ENCODE measurements at regions not wholly inside any gene's neighbourhood (a gene's known extent, or its start where the extent isn't known, plus 50 kb on each side); places are given as distances from the start of the nearest gene placed in this dataset.

DNA sequence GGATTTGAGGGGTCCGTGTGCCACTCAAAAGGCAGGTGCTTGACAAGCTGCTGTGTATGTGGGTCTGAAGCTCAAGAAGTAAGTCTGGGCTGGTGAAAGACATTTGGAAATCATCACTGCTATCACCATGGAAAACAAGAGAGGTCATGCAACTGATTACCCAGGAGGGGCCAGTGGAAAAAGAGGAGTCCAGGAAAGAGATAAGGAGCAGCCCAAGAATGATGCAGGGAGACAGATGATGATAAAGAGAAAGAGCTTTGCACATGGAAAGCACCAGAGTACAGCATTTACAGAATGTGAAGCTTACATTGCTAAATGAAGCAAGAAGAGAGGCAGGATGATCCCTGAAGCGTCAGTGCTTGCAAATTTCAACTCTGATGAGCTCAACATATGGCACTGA lies 203.2 kb downstream of the SETD4 start:
- no peak for DNase-seq (ENCODE audit: low spot score)
- TF ChIP-seq CTCF (IDR thresholded peaks at IDR 0.05; ENCODE audit: unreplicated experiment), result no peak
- no peak overlapping the region for H3K27ac Mint-ChIP-seq (ENCODE audit: unreplicated experiment)
- no peaks in the 10 kb centered on the region for H3K4me1 Mint-ChIP-seq (ENCODE audit: unreplicated experiment)
- peaks cover 3% of the 10 kb centered on the region for H3K27me3 Mint-ChIP-seq (ENCODE audit: unreplicated experiment)
- H3K36me3 Mint-ChIP-seq (ENCODE audit: low read depth, unreplicated experiment), result no peaks in the 10 kb centered on the region
- no peak overlapping the region for H3K4me3 Mint-ChIP-seq (ENCODE audit: unreplicated experiment)
- no peaks in the 10 kb centered on the region for H3K9me3 Mint-ChIP-seq (ENCODE audit: unreplicated experiment)

DNA sequence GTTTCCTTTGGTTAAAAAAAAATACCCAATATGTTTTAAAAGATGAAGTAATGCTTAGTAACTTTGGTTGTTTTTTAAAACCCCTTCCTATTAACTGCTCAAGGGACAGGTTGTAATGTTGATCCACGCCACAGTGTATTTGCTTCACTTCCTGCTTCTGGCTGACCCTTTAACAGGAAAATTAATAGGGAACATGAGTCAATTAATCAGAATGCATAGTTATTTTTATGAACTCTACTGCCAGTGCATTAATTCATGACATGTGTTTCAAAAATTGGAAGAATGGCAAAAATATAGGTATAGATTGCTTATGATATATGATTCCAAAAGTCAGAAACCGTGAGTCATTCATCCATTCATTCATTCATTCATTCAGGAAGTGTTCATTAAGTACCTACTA lies 204.8 kb downstream of the SETD4 start:
- H3K9me3 Mint-ChIP-seq (ENCODE audit: unreplicated experiment), result no peaks in the 10 kb centered on the region
- peaks cover 1% of the 10 kb centered on the region for H3K27me3 Mint-ChIP-seq (ENCODE audit: unreplicated experiment)
- no peak for DNase-seq (ENCODE audit: low spot score)
- H3K27ac Mint-ChIP-seq (ENCODE audit: unreplicated experiment), result no peak overlapping the region
- no peak overlapping the region for H3K4me3 Mint-ChIP-seq (ENCODE audit: unreplicated experiment)
- H3K36me3 Mint-ChIP-seq (ENCODE audit: low read depth, unreplicated experiment), result no peaks in the 10 kb centered on the region
- H3K4me1 Mint-ChIP-seq (ENCODE audit: unreplicated experiment), result no peaks in the 10 kb centered on the region
- TF ChIP-seq CTCF (IDR thresholded peaks at IDR 0.05; ENCODE audit: unreplicated experiment), result no peak

GRCh38 chr21:35854281-35854680 lies 206.0 kb downstream of the SETD4 start:
- no peak for DNase-seq (ENCODE audit: low spot score)
- Mint-ChIP-seq H3K4me1 (ENCODE audit: unreplicated experiment) (no peaks in the 10 kb centered on the region), H3K27ac (ENCODE audit: unreplicated experiment) (no peak overlapping the region), H3K27me3 (ENCODE audit: unreplicated experiment) (no peaks in the 10 kb centered on the region), H3K36me3 (ENCODE audit: low read depth, unreplicated experiment) (no peaks in the 10 kb centered on the region), H3K9me3 (ENCODE audit: unreplicated experiment) (no peaks in the 10 kb centered on the region), H3K4me3 (ENCODE audit: unreplicated experiment) (no peak overlapping the region)
- no peak for TF ChIP-seq CTCF (IDR thresholded peaks at IDR 0.05; ENCODE audit: unreplicated experiment)

DNA sequence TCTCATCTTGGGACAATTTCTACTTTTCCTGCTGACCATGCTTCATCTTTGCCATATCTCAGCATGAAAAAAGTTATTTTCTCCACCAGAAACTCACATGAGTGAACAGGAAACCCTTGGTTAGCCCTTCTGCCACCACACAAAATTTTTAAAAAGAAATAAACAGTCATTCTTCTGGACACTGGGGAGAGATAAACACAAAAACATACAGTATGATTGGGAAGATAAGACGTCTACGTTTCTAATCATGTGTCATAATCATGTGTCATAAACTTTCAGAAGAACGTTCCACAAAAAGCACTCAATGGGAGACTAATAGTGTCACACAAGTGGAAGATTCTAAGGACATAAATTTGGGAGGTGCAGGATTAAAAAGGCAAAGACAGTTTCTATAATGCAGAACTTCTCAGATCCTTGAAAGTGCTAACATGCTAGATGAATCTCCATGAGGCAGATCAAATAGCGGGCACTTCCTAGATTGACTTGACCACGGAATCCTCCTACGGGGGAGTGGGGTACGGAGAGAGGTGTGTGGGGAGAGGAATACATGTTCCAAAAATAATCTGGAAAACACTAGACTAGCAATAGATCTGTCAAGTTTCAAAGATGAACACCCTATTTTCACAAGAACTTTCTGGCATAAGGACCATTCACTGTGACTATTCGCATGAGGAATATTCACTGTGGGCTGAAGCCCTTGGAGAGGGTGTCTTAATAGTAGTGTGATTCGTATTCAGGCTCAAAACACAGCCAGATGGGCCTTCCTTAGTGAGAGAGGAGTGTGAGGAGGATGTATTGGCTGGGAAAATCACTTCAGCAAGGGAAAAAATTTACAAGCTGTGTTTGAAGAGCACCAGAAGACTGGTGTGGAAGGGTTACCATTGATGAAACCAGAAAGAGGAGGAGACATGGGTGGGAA lies 206.7 kb downstream of the SETD4 start:
- no peak for DNase-seq (ENCODE audit: low spot score)
- no peaks in the 10 kb centered on the region for H3K36me3 Mint-ChIP-seq (ENCODE audit: low read depth, unreplicated experiment)
- TF ChIP-seq CTCF (IDR thresholded peaks at IDR 0.05; ENCODE audit: unreplicated experiment), result no peak
- no peaks in the 10 kb centered on the region for H3K27me3 Mint-ChIP-seq (ENCODE audit: unreplicated experiment)
- H3K27ac Mint-ChIP-seq (ENCODE audit: unreplicated experiment), result no peak overlapping the region
- no peak overlapping the region for H3K4me3 Mint-ChIP-seq (ENCODE audit: unreplicated experiment)
- no peaks in the 10 kb centered on the region for H3K9me3 Mint-ChIP-seq (ENCODE audit: unreplicated experiment)
- no peaks in the 10 kb centered on the region for H3K4me1 Mint-ChIP-seq (ENCODE audit: unreplicated experiment)

GRCh38 chr21:35852820-35853219 lies 207.5 kb downstream of the SETD4 start:
- H3K27me3 Mint-ChIP-seq (ENCODE audit: unreplicated experiment), result no peaks in the 10 kb centered on the region
- no peak overlapping the region for H3K27ac Mint-ChIP-seq (ENCODE audit: unreplicated experiment)
- DNase-seq (ENCODE audit: low spot score), result no peak
- no peaks in the 10 kb centered on the region for H3K36me3 Mint-ChIP-seq (ENCODE audit: low read depth, unreplicated experiment)
- no peaks in the 10 kb centered on the region for H3K4me1 Mint-ChIP-seq (ENCODE audit: unreplicated experiment)
- no peaks in the 10 kb centered on the region for H3K9me3 Mint-ChIP-seq (ENCODE audit: unreplicated experiment)
- no peak overlapping the region for H3K4me3 Mint-ChIP-seq (ENCODE audit: unreplicated experiment)
- TF ChIP-seq CTCF (IDR thresholded peaks at IDR 0.05; ENCODE audit: unreplicated experiment), result no peak

Measured in endothelial cell (in vitro differentiated cells).